K562 (cell line): ENCODE measurements at regions not wholly inside any gene's neighbourhood (a gene's known extent, or its start where the extent isn't known, plus 50 kb on each side); places are given as distances from the start of the nearest gene placed in this dataset.

Experiments
- CBX1 ChIP-seq: sonication (generic); IDR thresholded peaks from 2 replicates; pipeline ENCODE4 v1.6.1; 2016; ENCODE audit warnings: antibody characterized with exemption, low read depth, mild to moderate bottlenecking
- CBX3 ChIP-seq, 2 experiments: IDR thresholded peaks; 1 replicate in 1 of 2; 2 replicates in 1 of 2; pipeline ENCODE4 v1.6.1; 2012; ENCODE audit warnings: inconsistent platforms in 2 of 2, low read length in 2 of 2, borderline replicate concordance in 1 of 2, control low read depth in 1 of 2
- CBX5 ChIP-seq: IDR thresholded peaks from 2 replicates; pipeline ENCODE4 v1.6.1; 2014; ENCODE audit warnings: low read depth, borderline replicate concordance
- CREM ChIP-seq: IDR thresholded peaks from 2 replicates; pipeline ENCODE4 v1.6.1; 2014; ENCODE audit warnings: antibody characterized with exemption, low read depth
- CTBP1 ChIP-seq: fragments of 450-650 bp; IDR thresholded peaks from 2 replicates; pipeline ENCODE4 v1.6.1; 2016; ENCODE audit warnings: borderline replicate concordance
- ETV1 ChIP-seq: fragments of 450-650 bp; conservative IDR thresholded peaks from 2 replicates; pipeline ENCODE4 v1.6.1; 2016; ENCODE audit warnings: missing genetic modification characterization, control low read depth, low read depth, missing compliant biosample characterization
- FOS ChIP-seq: IDR thresholded peaks from 3 replicates; pipeline ENCODE4 v1.6.1; 2011; ENCODE audit not compliant: insufficient read length; ENCODE audit errors: extremely low read depth
- KLF16 ChIP-seq: IDR thresholded peaks from 2 replicates; pipeline ENCODE4 v1.6.1; 2016; ENCODE audit warnings: antibody characterized with exemption
- LEF1 ChIP-seq: fragments of 450-650 bp; IDR thresholded peaks from 2 replicates; pipeline ENCODE4 v1.6.1; 2016; ENCODE audit warnings: mild to moderate bottlenecking
- NCOA4 ChIP-seq: fragments of 450-650 bp; IDR thresholded peaks from 2 replicates; pipeline ENCODE4 v1.6.1; 2018; ENCODE audit warnings: mild to moderate bottlenecking; ENCODE audit not compliant: partially characterized antibody
- NCOA6 ChIP-seq: fragments of 450-650 bp; IDR thresholded peaks from 2 replicates; pipeline ENCODE4 v1.6.1; 2017; ENCODE audit warnings: mild to moderate bottlenecking
- NR2C2 ChIP-seq, 2 experiments: fragments of 200-800 bp in 1 of 2; sonication (Bioruptor generic) in 1 of 2; sonication (generic) in 1 of 2; formaldehyde crosslinking in 1 of 2; IDR thresholded peaks; 2 replicates each; pipeline versions ENCODE4 v1.6.1 to v1.8.0; 2016 to 2022; ENCODE audit warnings: mild to moderate bottlenecking in 1 of 2, missing compliant biosample characterization in 1 of 2, missing genetic modification characterization in 1 of 2, missing genetic modification reagents in 1 of 2
- RAD21 ChIP-seq, 2 experiments: fragments of 250-450 bp in 1 of 2; fragments of 450-650 bp in 1 of 2; sonication (Bioruptor Pico) in 1 of 2; formaldehyde crosslinking in 1 of 2; IDR thresholded peaks in 1 of 2; conservative IDR thresholded peaks in 1 of 2; 2 replicates each; pipeline versions ENCODE4 v1.4.0 to v1.8.0; 2020 to 2022; ENCODE audit warnings: mild to moderate bottlenecking in 2 of 2, moderate library complexity in 1 of 2
- RFX1 ChIP-seq: fragments of 450-650 bp; IDR thresholded peaks from 2 replicates; pipeline ENCODE4 v1.6.1; 2016; ENCODE audit warnings: mild to moderate bottlenecking, moderate library complexity
- USF2 ChIP-seq: sonication (generic); formaldehyde crosslinking; IDR thresholded peaks from 2 replicates; pipeline ENCODE4 v1.5.0; 2020; ENCODE audit warnings: missing genetic modification reagents
- XRCC3 ChIP-seq: fragments of 450-650 bp; IDR thresholded peaks from 2 replicates; pipeline ENCODE4 v1.6.1; 2017; ENCODE audit warnings: mild to moderate bottlenecking, moderate library complexity
- XRCC5 ChIP-seq: fragments of 200-400 bp; formaldehyde crosslinking; IDR thresholded peaks from 2 replicates; pipeline ENCODE4 v1.6.1; 2017; ENCODE audit warnings: low read depth, mild to moderate bottlenecking, low read length
- ZBTB7A ChIP-seq: IDR thresholded peaks from 2 replicates; pipeline ENCODE4 v1.6.1; 2011; ENCODE audit warnings: low read depth, mild to moderate bottlenecking, low read length, moderate library complexity, borderline replicate concordance; ENCODE audit not compliant: control insufficient read depth
- ZFP36 ChIP-seq: fragments of 150-350 bp; IDR thresholded peaks from 2 replicates; pipeline ENCODE4 v1.6.1; 2018; ENCODE audit warnings: low read length, low read depth; ENCODE audit not compliant: partially characterized antibody
- ZNF316 ChIP-seq: fragments of 450-650 bp; IDR thresholded peaks from 2 replicates; pipeline ENCODE4 v1.6.1; 2016
- ZNF507 ChIP-seq: conservative IDR thresholded peaks from 2 replicates; pipeline ENCODE4 v1.6.1; 2017; ENCODE audit warnings: missing genetic modification characterization, missing compliant biosample characterization
- ZNF561 ChIP-seq: fragments of 450-650 bp; formaldehyde crosslinking; conservative IDR thresholded peaks from 2 replicates; pipeline ENCODE4 v1.4.0; 2020; ENCODE audit warnings: mild to moderate bottlenecking, moderate library complexity
- ZNF699 ChIP-seq: fragments of 250-450 bp; sonication (Bioruptor Pico); IDR thresholded peaks from 2 replicates; pipeline ENCODE4 v1.8.0; 2021; ENCODE audit warnings: mild to moderate bottlenecking, moderate library complexity; ENCODE audit not compliant: insufficient replicate concordance
- ZNF766 ChIP-seq: fragments of 200-800 bp; sonication (Bioruptor generic); conservative IDR thresholded peaks from 2 replicates; pipeline ENCODE4 v1.6.1; 2016; ENCODE audit warnings: missing genetic modification characterization, missing compliant biosample characterization
- TF ChIP-seq, protein P1 (sequence below): sonication (generic); formaldehyde crosslinking; IDR thresholded peaks from 2 replicates; pipeline ENCODE4 v1.8.0; 2022; ENCODE audit warnings: mild to moderate bottlenecking, missing genetic modification reagents
- TF ChIP-seq, protein P2 (sequence below): fragments of 250-450 bp; sonication (Bioruptor Pico); IDR thresholded peaks from 2 replicates; pipeline ENCODE4 v1.8.0; 2021; ENCODE audit warnings: borderline replicate concordance, mild to moderate bottlenecking, moderate library complexity; ENCODE audit not compliant: poor library complexity, severe bottlenecking
- TF ChIP-seq, protein P3 (sequence below): fragments of 450-650 bp; IDR thresholded peaks from 2 replicates; pipeline ENCODE4 v1.6.1; 2018; ENCODE audit warnings: mild to moderate bottlenecking, low read depth; ENCODE audit not compliant: partially characterized antibody

GRCh38 chr12:127176804-127177203, 1090.2 kb upstream of the TMEM132C start (continued):
- TF ChIP-seq ETV1 (tag) (no peak), NCOA6 (no peak), CREM (no peak), CTBP1 (no peak), FOS (no peak), RAD21 (CRISPR knock-in tag; conservative IDR thresholded peaks at IDR 0.05 in 1 of 2, IDR thresholded peaks at IDR 0.05 in 1 of 2) (no peak), ZNF561 (CRISPR knock-in tag) (peak; percentile 81; the same call in 1 of the 2 replicates), LEF1 (peak; percentile 45; the same call in 1 of the 2 replicates), CBX3 (IDR thresholded peaks at IDR 0.05; ENCODE audit: borderline replicate concordance in 1 of 2, low read length in 2 of 2) (peak in 1 of 2 experiments; percentile 100; a peak in 2 of 3 replicates), ZNF766 (CRISPR knock-in tag) (no peak), XRCC3 (peak; percentile 94; the same call in 1 of the 2 replicates), RFX1 (no peak), ZBTB7A (no peak), USF2 (CRISPR knock-in tag) (no peak), CBX5 (peak; percentile 93), ZNF316 (no peak), KLF16 (no peak), CBX1 (0 out of 2 replicates have a peak, but pooled peaks have one; percentile 32), XRCC5 (no peak), ZNF507 (no peak), NR2C2 (CRISPR knock-in tag; IDR thresholded peaks at IDR 0.05) (no peak), NR2C2 (tag; IDR thresholded peaks at IDR 0.05) (no peak), ZFP36 (no peak), ZNF699 (no peak), NCOA4 (no peak)
- TF ChIP-seq, protein P1, sequence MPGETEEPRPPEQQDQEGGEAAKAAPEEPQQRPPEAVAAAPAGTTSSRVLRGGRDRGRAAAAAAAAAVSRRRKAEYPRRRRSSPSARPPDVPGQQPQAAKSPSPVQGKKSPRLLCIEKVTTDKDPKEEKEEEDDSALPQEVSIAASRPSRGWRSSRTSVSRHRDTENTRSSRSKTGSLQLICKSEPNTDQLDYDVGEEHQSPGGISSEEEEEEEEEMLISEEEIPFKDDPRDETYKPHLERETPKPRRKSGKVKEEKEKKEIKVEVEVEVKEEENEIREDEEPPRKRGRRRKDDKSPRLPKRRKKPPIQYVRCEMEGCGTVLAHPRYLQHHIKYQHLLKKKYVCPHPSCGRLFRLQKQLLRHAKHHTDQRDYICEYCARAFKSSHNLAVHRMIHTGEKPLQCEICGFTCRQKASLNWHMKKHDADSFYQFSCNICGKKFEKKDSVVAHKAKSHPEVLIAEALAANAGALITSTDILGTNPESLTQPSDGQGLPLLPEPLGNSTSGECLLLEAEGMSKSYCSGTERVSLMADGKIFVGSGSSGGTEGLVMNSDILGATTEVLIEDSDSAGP (CRISPR knock-in tag) = no peak
- TF ChIP-seq, protein P2, sequence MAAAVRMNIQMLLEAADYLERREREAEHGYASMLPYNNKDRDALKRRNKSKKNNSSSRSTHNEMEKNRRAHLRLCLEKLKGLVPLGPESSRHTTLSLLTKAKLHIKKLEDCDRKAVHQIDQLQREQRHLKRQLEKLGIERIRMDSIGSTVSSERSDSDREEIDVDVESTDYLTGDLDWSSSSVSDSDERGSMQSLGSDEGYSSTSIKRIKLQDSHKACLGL = no peak
- TF ChIP-seq, protein P3, sequence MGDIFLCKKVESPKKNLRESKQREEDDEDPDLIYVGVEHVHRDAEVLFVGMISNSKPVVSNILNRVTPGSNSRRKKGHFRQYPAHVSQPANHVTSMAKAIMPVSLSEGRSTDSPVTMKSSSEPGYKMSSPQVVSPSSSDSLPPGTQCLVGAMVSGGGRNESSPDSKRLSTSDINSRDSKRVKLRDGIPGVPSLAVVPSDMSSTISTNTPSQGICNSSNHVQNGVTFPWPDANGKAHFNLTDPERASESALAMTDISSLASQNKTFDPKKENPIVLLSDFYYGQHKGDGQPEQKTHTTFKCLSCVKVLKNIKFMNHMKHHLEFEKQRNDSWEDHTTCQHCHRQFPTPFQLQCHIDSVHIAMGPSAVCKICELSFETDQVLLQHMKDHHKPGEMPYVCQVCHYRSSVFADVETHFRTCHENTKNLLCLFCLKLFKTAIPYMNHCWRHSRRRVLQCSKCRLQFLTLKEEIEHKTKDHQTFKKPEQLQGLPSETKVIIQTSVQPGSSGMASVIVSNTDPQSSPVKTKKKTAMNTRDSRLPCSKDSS = peak; percentile 99
